ENCODE measurements at regions not wholly inside any gene's neighbourhood (a gene's known extent, or its start where the extent isn't known, plus 50 kb on each side); places are given as distances from the start of the nearest gene placed in this dataset.

- POLR2A ChIA-PET = no interaction called here
- H3K9me3 Mint-ChIP-seq = no peaks in the 10 kb centered on the region
- H3K27ac Mint-ChIP-seq = no peak overlapping the region
- TF ChIP-seq, protein P1, sequence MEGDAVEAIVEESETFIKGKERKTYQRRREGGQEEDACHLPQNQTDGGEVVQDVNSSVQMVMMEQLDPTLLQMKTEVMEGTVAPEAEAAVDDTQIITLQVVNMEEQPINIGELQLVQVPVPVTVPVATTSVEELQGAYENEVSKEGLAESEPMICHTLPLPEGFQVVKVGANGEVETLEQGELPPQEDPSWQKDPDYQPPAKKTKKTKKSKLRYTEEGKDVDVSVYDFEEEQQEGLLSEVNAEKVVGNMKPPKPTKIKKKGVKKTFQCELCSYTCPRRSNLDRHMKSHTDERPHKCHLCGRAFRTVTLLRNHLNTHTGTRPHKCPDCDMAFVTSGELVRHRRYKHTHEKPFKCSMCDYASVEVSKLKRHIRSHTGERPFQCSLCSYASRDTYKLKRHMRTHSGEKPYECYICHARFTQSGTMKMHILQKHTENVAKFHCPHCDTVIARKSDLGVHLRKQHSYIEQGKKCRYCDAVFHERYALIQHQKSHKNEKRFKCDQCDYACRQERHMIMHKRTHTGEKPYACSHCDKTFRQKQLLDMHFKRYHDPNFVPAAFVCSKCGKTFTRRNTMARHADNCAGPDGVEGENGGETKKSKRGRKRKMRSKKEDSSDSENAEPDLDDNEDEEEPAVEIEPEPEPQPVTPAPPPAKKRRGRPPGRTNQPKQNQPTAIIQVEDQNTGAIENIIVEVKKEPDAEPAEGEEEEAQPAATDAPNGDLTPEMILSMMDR (IDR thresholded peaks at IDR 0.05) = no peak
- CTCF ChIA-PET = no interaction called here
- H3K36me3 Mint-ChIP-seq (ENCODE audit: low read depth) = no peaks in the 10 kb centered on the region
- no peak overlapping the region for H3K4me3 Mint-ChIP-seq
- peaks cover 24% of the 10 kb centered on the region for H3K27me3 Mint-ChIP-seq
- H3K4me1 Mint-ChIP-seq = no peaks in the 10 kb centered on the region
- DNase-seq (no peak), ATAC-seq (ENCODE audit: low read depth) (no peak)
- intact Hi-C loops (cut with micrococcal nuclease) = no loop called here
These were observed 128.1 kb downstream of the GLI2 start for GRCh38 chr2:120863661-120864320.

GRCh38 chr2:120864981-120865380 is 129.3 kb downstream of the GLI2 start:
- intact Hi-C loops (cut with micrococcal nuclease) = no loop called here
- peaks cover 29% of the 10 kb centered on the region for H3K27me3 Mint-ChIP-seq
- H3K36me3 Mint-ChIP-seq (ENCODE audit: low read depth) = no peaks in the 10 kb centered on the region
- TF ChIP-seq, protein P1 (IDR thresholded peaks at IDR 0.05) = no peak
- no peak for ATAC-seq (ENCODE audit: low read depth)
- POLR2A ChIA-PET = no interaction called here
- H3K9me3 Mint-ChIP-seq = no peaks in the 10 kb centered on the region
- CTCF ChIA-PET = no interaction called here
- no peak for DNase-seq
- no peak overlapping the region for H3K4me3 Mint-ChIP-seq
- no peak overlapping the region for H3K27ac Mint-ChIP-seq
- H3K4me1 Mint-ChIP-seq = no peaks in the 10 kb centered on the region

- CTCF ChIA-PET = no interaction called here
- Mint-ChIP-seq H3K4me3 (no peak overlapping the region), H3K27ac (no peak overlapping the region)
These were observed 130.0 kb downstream of the GLI2 start for GRCh38 chr2:120865656-120866055.

GRCh38 chr2:120866071-120866470 is 130.4 kb downstream of the GLI2 start:
- CTCF ChIA-PET = no interaction called here
- no peak for DNase-seq
- no peak overlapping the region for H3K4me3 Mint-ChIP-seq

More at GRCh38 chr2:120865656-120866055, 130.0 kb downstream of the GLI2 start:
- Mint-ChIP-seq H3K9me3 (no peaks in the 10 kb centered on the region), H3K27me3 (peaks cover 36% of the 10 kb centered on the region), H3K4me1 (no peaks in the 10 kb centered on the region), H3K36me3 (ENCODE audit: low read depth) (no peaks in the 10 kb centered on the region)
- ATAC-seq (ENCODE audit: low read depth) (no peak), DNase-seq (no peak)
- TF ChIP-seq, protein P1 (IDR thresholded peaks at IDR 0.05) = no peak
- intact Hi-C loops (cut with micrococcal nuclease) = no loop called here
- POLR2A ChIA-PET = no interaction called here

GRCh38 chr2:120866483-120867140 is 130.9 kb downstream of the GLI2 start:
- CTCF ChIA-PET = no interaction called here

More at GRCh38 chr2:120866071-120866470, 130.4 kb downstream of the GLI2 start:
- Mint-ChIP-seq H3K36me3 (ENCODE audit: low read depth) (no peaks in the 10 kb centered on the region), H3K9me3 (no peaks in the 10 kb centered on the region), H3K27ac (no peak overlapping the region), H3K27me3 (peaks cover 37% of the 10 kb centered on the region), H3K4me1 (no peaks in the 10 kb centered on the region)
- intact Hi-C loops (cut with micrococcal nuclease) = no loop called here
- POLR2A ChIA-PET = no interaction called here
- TF ChIP-seq, protein P1 (IDR thresholded peaks at IDR 0.05) = no peak
- no peak for ATAC-seq (ENCODE audit: low read depth)

More at GRCh38 chr2:120866483-120867140, 130.9 kb downstream of the GLI2 start:
- Mint-ChIP-seq H3K27me3 (peaks cover 37% of the 10 kb centered on the region), H3K9me3 (no peaks in the 10 kb centered on the region), H3K27ac (no peak overlapping the region), H3K36me3 (ENCODE audit: low read depth) (no peaks in the 10 kb centered on the region), H3K4me1 (no peaks in the 10 kb centered on the region), H3K4me3 (no peak overlapping the region)
- TF ChIP-seq, protein P1 (IDR thresholded peaks at IDR 0.05) = no peak
- intact Hi-C loops (cut with micrococcal nuclease) = no loop called here
- DNase-seq (no peak), ATAC-seq (ENCODE audit: low read depth) (no peak)
- POLR2A ChIA-PET = no interaction called here
